SK-N-SH treated with all-trans-retinoic acid at 6 μM for 48 hours (cell line): ENCODE measurements at regions not wholly inside any gene's neighbourhood (a gene's known extent, or its start where the extent isn't known, plus 50 kb on each side); places are given as distances from the start of the nearest gene placed in this dataset.

Source experiments
- ARNTL ChIP-seq: fragments of 450-650 bp; formaldehyde crosslinking; IDR thresholded peaks from 2 replicates; pipeline ENCODE4 v1.5.0; 2020; ENCODE audit warnings: low read depth, mild to moderate bottlenecking, moderate library complexity, borderline replicate concordance
- CSDC2 ChIP-seq: fragments of 250-450 bp; sonication (Bioruptor Pico); IDR thresholded peaks from 2 replicates; pipeline ENCODE4 v1.5.0; 2020; ENCODE audit warnings: mild to moderate bottlenecking, moderate library complexity
- GLIS3 ChIP-seq: fragments of 250-450 bp; sonication (Bioruptor Pico); IDR thresholded peaks from 2 replicates; pipeline ENCODE4 v1.5.0; 2020; ENCODE audit warnings: mild to moderate bottlenecking, moderate library complexity
- ISL1 ChIP-seq: fragments of 250-450 bp; sonication (Bioruptor Pico); IDR thresholded peaks from 2 replicates; pipeline ENCODE4 v2.1.2; 2022; ENCODE audit warnings: mild to moderate bottlenecking, moderate library complexity
- OSR1 ChIP-seq: fragments of 250-450 bp; sonication (Bioruptor Pico); IDR thresholded peaks from 2 replicates; pipeline ENCODE4 v1.8.0; 2022; ENCODE audit warnings: moderate library complexity, mild to moderate bottlenecking, inconsistent platforms
- RARB ChIP-seq: fragments of 250-450 bp; sonication (Bioruptor Pico); IDR thresholded peaks from 2 replicates; pipeline ENCODE4 v1.8.0; 2021; ENCODE audit warnings: mild to moderate bottlenecking, moderate library complexity
- SNAI2 ChIP-seq: fragments of 250-450 bp; sonication (Bioruptor Pico); IDR thresholded peaks from 2 replicates; pipeline ENCODE4 v1.5.0; 2020; ENCODE audit warnings: mild to moderate bottlenecking, moderate library complexity
- ZC3H10 ChIP-seq: fragments of 250-450 bp; sonication (Bioruptor Pico); IDR thresholded peaks from 2 replicates; pipeline ENCODE4 v1.5.1; 2021; ENCODE audit warnings: mild to moderate bottlenecking, moderate library complexity
- ZFP3 ChIP-seq: fragments of 250-450 bp; sonication (Bioruptor Pico); IDR thresholded peaks from 2 replicates; pipeline ENCODE4 v1.5.0; 2020; ENCODE audit warnings: mild to moderate bottlenecking, moderate library complexity
- ZFP30 ChIP-seq: fragments of 450-650 bp; formaldehyde crosslinking; IDR thresholded peaks from 2 replicates; pipeline ENCODE4 v1.5.0; 2022; ENCODE audit warnings: mild to moderate bottlenecking, moderate library complexity
- TF ChIP-seq, protein P1 (sequence below): fragments of 250-450 bp; sonication (Bioruptor Pico); IDR thresholded peaks from 2 replicates; pipeline ENCODE4 v1.5.0; 2020; ENCODE audit warnings: mild to moderate bottlenecking, moderate library complexity
- TF ChIP-seq, protein P2 (sequence below): fragments of 250-450 bp; sonication (Bioruptor Pico); IDR thresholded peaks from 2 replicates; pipeline ENCODE4 v1.8.0; 2020; ENCODE audit warnings: mild to moderate bottlenecking, moderate library complexity, borderline replicate concordance

DNA sequence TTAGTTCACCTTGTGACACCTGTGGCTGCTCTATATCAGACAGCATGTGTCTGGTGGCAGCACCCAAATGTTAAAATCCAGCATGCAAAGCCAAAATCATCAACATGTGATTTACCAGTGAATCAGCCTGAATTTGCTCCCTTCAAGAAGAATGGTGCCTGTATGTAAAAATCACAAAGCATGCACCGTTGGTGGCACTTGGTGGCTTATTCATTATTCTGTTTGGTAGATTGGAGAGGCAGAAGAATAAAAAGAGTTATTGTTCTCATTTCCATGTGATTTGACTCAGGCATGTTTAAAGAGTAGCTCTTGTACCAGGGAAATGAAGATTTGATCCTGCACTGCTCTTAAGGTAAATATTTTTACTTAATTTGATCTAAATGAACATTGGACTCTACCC, 143.9 kb upstream of the MPPED2 start:
- TF ChIP-seq ZFP30 (no peak), ZC3H10 (CRISPR knock-in tag) (no peak), ISL1 (CRISPR knock-in tag) (no peak), ARNTL (CRISPR knock-in tag) (no peak), ZFP3 (no peak), CSDC2 (CRISPR knock-in tag) (no peak), OSR1 (CRISPR knock-in tag) (no peak), GLIS3 (CRISPR knock-in tag) (no peak), RARB (CRISPR knock-in tag) (no peak), SNAI2 (CRISPR knock-in tag) (no peak)
- TF ChIP-seq, protein P1, sequence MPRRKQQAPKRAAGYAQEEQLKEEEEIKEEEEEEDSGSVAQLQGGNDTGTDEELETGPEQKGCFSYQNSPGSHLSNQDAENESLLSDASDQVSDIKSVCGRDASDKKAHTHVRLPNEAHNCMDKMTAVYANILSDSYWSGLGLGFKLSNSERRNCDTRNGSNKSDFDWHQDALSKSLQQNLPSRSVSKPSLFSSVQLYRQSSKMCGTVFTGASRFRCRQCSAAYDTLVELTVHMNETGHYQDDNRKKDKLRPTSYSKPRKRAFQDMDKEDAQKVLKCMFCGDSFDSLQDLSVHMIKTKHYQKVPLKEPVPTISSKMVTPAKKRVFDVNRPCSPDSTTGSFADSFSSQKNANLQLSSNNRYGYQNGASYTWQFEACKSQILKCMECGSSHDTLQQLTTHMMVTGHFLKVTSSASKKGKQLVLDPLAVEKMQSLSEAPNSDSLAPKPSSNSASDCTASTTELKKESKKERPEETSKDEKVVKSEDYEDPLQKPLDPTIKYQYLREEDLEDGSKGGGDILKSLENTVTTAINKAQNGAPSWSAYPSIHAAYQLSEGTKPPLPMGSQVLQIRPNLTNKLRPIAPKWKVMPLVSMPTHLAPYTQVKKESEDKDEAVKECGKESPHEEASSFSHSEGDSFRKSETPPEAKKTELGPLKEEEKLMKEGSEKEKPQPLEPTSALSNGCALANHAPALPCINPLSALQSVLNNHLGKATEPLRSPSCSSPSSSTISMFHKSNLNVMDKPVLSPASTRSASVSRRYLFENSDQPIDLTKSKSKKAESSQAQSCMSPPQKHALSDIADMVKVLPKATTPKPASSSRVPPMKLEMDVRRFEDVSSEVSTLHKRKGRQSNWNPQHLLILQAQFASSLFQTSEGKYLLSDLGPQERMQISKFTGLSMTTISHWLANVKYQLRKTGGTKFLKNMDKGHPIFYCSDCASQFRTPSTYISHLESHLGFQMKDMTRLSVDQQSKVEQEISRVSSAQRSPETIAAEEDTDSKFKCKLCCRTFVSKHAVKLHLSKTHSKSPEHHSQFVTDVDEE (CRISPR knock-in tag): no peak
- TF ChIP-seq, protein P2, sequence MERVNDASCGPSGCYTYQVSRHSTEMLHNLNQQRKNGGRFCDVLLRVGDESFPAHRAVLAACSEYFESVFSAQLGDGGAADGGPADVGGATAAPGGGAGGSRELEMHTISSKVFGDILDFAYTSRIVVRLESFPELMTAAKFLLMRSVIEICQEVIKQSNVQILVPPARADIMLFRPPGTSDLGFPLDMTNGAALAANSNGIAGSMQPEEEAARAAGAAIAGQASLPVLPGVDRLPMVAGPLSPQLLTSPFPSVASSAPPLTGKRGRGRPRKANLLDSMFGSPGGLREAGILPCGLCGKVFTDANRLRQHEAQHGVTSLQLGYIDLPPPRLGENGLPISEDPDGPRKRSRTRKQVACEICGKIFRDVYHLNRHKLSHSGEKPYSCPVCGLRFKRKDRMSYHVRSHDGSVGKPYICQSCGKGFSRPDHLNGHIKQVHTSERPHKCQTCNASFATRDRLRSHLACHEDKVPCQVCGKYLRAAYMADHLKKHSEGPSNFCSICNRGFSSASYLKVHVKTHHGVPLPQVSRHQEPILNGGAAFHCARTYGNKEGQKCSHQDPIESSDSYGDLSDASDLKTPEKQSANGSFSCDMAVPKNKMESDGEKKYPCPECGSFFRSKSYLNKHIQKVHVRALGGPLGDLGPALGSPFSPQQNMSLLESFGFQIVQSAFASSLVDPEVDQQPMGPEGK (CRISPR knock-in tag): no peak
